ENCODE measurements at regions not wholly inside any gene's neighbourhood (a gene's known extent, or its start where the extent isn't known, plus 50 kb on each side); places are given as distances from the start of the nearest gene placed in this dataset.
"Not testable (repeated sequence)": the region's sequence is repeated elsewhere in the genome, so short reads cannot be mapped to it uniquely, and the experiment has no call there.

- Mint-ChIP-seq H3K4me1 (peaks cover 3% of the 10 kb centered on the region), H3K9me3 (no peaks in the 10 kb centered on the region), H3K27me3 (ENCODE audit: insufficient read depth, low read depth) (peaks cover 6% of the 10 kb centered on the region), H3K4me3 (no peak overlapping the region), H3K27ac (no peak overlapping the region), H3K36me3 (no peaks in the 10 kb centered on the region)
- Histone ChIP-seq H3K27ac (no peak overlapping the region), H3K9me3 (ENCODE audit: low read depth) (no peaks in the 10 kb centered on the region), H3F3A (ENCODE audit: low read depth) (no peaks in the 10 kb centered on the region), H3K4me1 (no peaks in the 10 kb centered on the region), H3K9ac (no peak overlapping the region), H3K27me3 (no peaks in the 10 kb centered on the region), H3K79me2 (ENCODE audit: low read depth) (no peaks in the 10 kb centered on the region), H3K36me3 (no peaks in the 10 kb centered on the region), H2AFZ (replicated peaks) (no peak overlapping the region), H4K20me1 (ENCODE audit: low read depth) (no peaks in the 10 kb centered on the region), H3K4me2 (no peak overlapping the region), H3K4me3 (no peak overlapping the region)
- no peak for TF ChIP-seq CTCF (IDR thresholded peaks at IDR 0.05)
- no peak for TF ChIP-seq EZH2phosphoT487 (IDR thresholded peaks at IDR 0.05)
- no peak for DNase-seq (ENCODE audit: low spot score)
Observed at GRCh38 chr12:131275824-131276223, 322.1 kb downstream of the ADGRD1 start.

- H3K4me3 ChIP-seq = no peak overlapping the region
- H3K27me3 ChIP-seq = no peaks in the 10 kb centered on the region
- Mint-ChIP-seq H3K4me3 (no peak overlapping the region), H3K27ac (no peak overlapping the region), H3K4me1 (peaks cover 3% of the 10 kb centered on the region), H3K9me3 (no peaks in the 10 kb centered on the region), H3K36me3 (no peaks in the 10 kb centered on the region), H3K27me3 (ENCODE audit: insufficient read depth, low read depth) (peaks cover 8% of the 10 kb centered on the region)
- TF ChIP-seq CTCF (IDR thresholded peaks at IDR 0.05) (no peak), EZH2phosphoT487 (IDR thresholded peaks at IDR 0.05) (no peak), EZH2 (IDR thresholded peaks at IDR 0.05) (no peak)
- H3K79me2 ChIP-seq (ENCODE audit: low read depth) = no peaks in the 10 kb centered on the region
- DNase-seq (ENCODE audit: low spot score) = no peak
- no peak overlapping the region for H3K27ac ChIP-seq
- H2AFZ ChIP-seq (replicated peaks) = no peak overlapping the region
- no peaks in the 10 kb centered on the region for H3K4me1 ChIP-seq
- H3K4me2 ChIP-seq = no peak overlapping the region
- H3F3A ChIP-seq (ENCODE audit: low read depth) = no peaks in the 10 kb centered on the region
- H3K36me3 ChIP-seq = no peaks in the 10 kb centered on the region
- no peaks in the 10 kb centered on the region for H3K9me3 ChIP-seq (ENCODE audit: low read depth)
- no peak overlapping the region for H3K9ac ChIP-seq
- no peaks in the 10 kb centered on the region for H4K20me1 ChIP-seq (ENCODE audit: low read depth)
Observed at GRCh38 chr12:131276501-131277185, 322.9 kb downstream of the ADGRD1 start.

- not testable (repeated sequence) for H3K79me2 ChIP-seq (ENCODE audit: low read depth); H3K27me3 Mint-ChIP-seq (ENCODE audit: insufficient read depth, low read depth); H4K20me1 ChIP-seq (ENCODE audit: low read depth); H3K4me3 ChIP-seq; H3K4me1 ChIP-seq; H3K4me1 Mint-ChIP-seq; H3K4me2 ChIP-seq; H3K9me3 Mint-ChIP-seq; H3K27me3 ChIP-seq; H3K4me3 Mint-ChIP-seq; H3K27ac ChIP-seq; H3K36me3 ChIP-seq; H3K9ac ChIP-seq; H2AFZ ChIP-seq (replicated peaks); H3K36me3 Mint-ChIP-seq; H3F3A ChIP-seq (ENCODE audit: low read depth); H3K9me3 ChIP-seq (ENCODE audit: low read depth); H3K27ac Mint-ChIP-seq; DNase-seq (ENCODE audit: low spot score)
Observed at GRCh38 chr12:131277186-131278091, 323.7 kb downstream of the ADGRD1 start.

GRCh38 chr12:131278451-131279115 is 324.9 kb downstream of the ADGRD1 start:
- not testable (repeated sequence) for DNase-seq (ENCODE audit: low spot score); H3K9me3 ChIP-seq (ENCODE audit: low read depth); H3K27ac Mint-ChIP-seq; H3F3A ChIP-seq (ENCODE audit: low read depth); H3K9ac ChIP-seq; H3K4me2 ChIP-seq; H3K4me1 ChIP-seq; H3K36me3 ChIP-seq; H3K36me3 Mint-ChIP-seq; H3K9me3 Mint-ChIP-seq; H3K27ac ChIP-seq; H3K4me1 Mint-ChIP-seq; H4K20me1 ChIP-seq (ENCODE audit: low read depth); H3K4me3 ChIP-seq; H2AFZ ChIP-seq (replicated peaks); H3K4me3 Mint-ChIP-seq; H3K79me2 ChIP-seq (ENCODE audit: low read depth); H3K27me3 ChIP-seq
- H3K27me3 Mint-ChIP-seq (ENCODE audit: insufficient read depth, low read depth) = peaks cover 11% of the 10 kb centered on the region
